Esophagus squamous epithelium (tissue), 5 donors: ENCODE measurements at regions not wholly inside any gene's neighbourhood (a gene's known extent, or its start where the extent isn't known, plus 50 kb on each side); places are given as distances from the start of the nearest gene placed in this dataset.
"Not testable (repeated sequence)": the region's sequence is repeated elsewhere in the genome, so short reads cannot be mapped to it uniquely, and the experiment has no call there.

Source experiments
- DNase-seq: peaks from one replicate; lab custom pipeline; 2025; lab: John Stamatoyannopoulos, UW
- H3K27ac ChIP-seq, 4 donors: fragments of 200-600 bp; sonication (generic); one replicate each; pipeline ENCODE4 v1.5.1; 2016 to 2019; ENCODE audit warnings: mild to moderate bottlenecking in 1 of 4
- H3K27me3 ChIP-seq, 4 donors: fragments of 200-600 bp; sonication (generic); 1 replicate in 3 of 4; 2 replicates in 1 of 4; pipeline versions ENCODE4 v1.5.1 to v1.6.0; 2017 to 2021; ENCODE audit warnings: antibody characterized with exemption in 1 of 4
- H3K36me3 ChIP-seq, 3 donors: fragments of 200-600 bp; sonication (generic); one replicate each; pipeline ENCODE4 v1.5.1; 2016 to 2019
- H3K4me1 ChIP-seq, 3 donors: fragments of 200-600 bp; sonication (generic); one replicate each; pipeline ENCODE4 v1.5.1; 2017 to 2019
- H3K4me3 ChIP-seq, 4 donors: fragments of 200-600 bp; sonication (generic); 1 replicate in 3 of 4; 2 replicates in 1 of 4; pipeline ENCODE4 v1.5.1; 2016 to 2019; ENCODE audit warnings: mild to moderate bottlenecking in 2 of 4, moderate library complexity in 1 of 4
- H3K9me3 ChIP-seq, 3 donors: fragments of 200-600 bp; sonication (generic); one replicate each; pipeline ENCODE4 v1.5.1; 2016 to 2019
- WGBS, 2 donors: methylation state at CpG; one replicate each; pipeline ENCODE4 v1.1.5; 2018; 5-methylcytosine and 5-hydroxymethylcytosine counted together
- intact Hi-C: fragments of 100-400 bp; cut with DNase I; formaldehyde crosslinking; loops from one replicate; pipeline ENCODE4 v1.15.0; 2022
- donor health status: DM: yes; HTN: yes; CAD: no.

GRCh38 chr21:10395963-10396362 lies 125.4 kb upstream of the TPTE start:
- intact Hi-C loops, H3K36me3 ChIP-seq, H3K4me1 ChIP-seq, DNase-seq, H3K4me3 ChIP-seq, H3K27ac ChIP-seq, H3K27me3 ChIP-seq: not testable (repeated sequence)
- WGBS, 2 donors = 37 to 55% methylated on average over 1 of the region's 1 CpG
- peaks cover 0 to 33% (median 13%) of the 10 kb centered on the region in 3 donors for H3K9me3 ChIP-seq

- H3K4me1 ChIP-seq, H3K4me3 ChIP-seq, H3K36me3 ChIP-seq, DNase-seq, intact Hi-C loops, H3K27ac ChIP-seq, H3K27me3 ChIP-seq: not testable (repeated sequence)
- H3K9me3 ChIP-seq = peaks cover 0 to 40% (median 27%) of the 10 kb centered on the region in 3 donors
- WGBS, 2 donors = 60 to 64% methylated on average over 9 to 12 of the region's 13 CpGs
Observed at GRCh38 chr21:10397495-10397915, 123.9 kb upstream of the TPTE start.

- H3K4me3 ChIP-seq, H3K27ac ChIP-seq, H3K36me3 ChIP-seq, H3K4me1 ChIP-seq, intact Hi-C loops, H3K27me3 ChIP-seq, DNase-seq: not testable (repeated sequence)
- peaks cover 0 to 53% (median 36%) of the 10 kb centered on the region in 3 donors for H3K9me3 ChIP-seq
- 64 to 78% methylated on average over 2 to 3 of the region's 10 CpGs for WGBS, 2 donors
Observed at GRCh38 chr21:10398692-10399489, 122.5 kb upstream of the TPTE start.

- intact Hi-C loops = not testable (repeated sequence)
Observed at GRCh38 chr21:10400622-10401361, 120.6 kb upstream of the TPTE start.

GRCh38 chr21:10402461-10402860 lies 118.9 kb upstream of the TPTE start:
- intact Hi-C loops = not testable (repeated sequence)

More at GRCh38 chr21:10400622-10401361, 120.6 kb upstream of the TPTE start:
- not testable (repeated sequence) for H3K36me3 ChIP-seq, DNase-seq, H3K27ac ChIP-seq, H3K4me1 ChIP-seq, H3K27me3 ChIP-seq, H3K4me3 ChIP-seq
- peaks cover 0 to 72% (median 48%) of the 10 kb centered on the region in 3 donors for H3K9me3 ChIP-seq
- WGBS, 2 donors = 73 to 78% methylated on average over 17 of the region's 18 CpGs

GRCh38 chr21:10405331-10405730 lies 116.1 kb upstream of the TPTE start:
- H3K27me3 ChIP-seq, H3K4me1 ChIP-seq, H3K36me3 ChIP-seq, H3K27ac ChIP-seq, intact Hi-C loops, DNase-seq, H3K4me3 ChIP-seq: not testable (repeated sequence)
- 75 to 79% methylated on average over 36 of the region's 36 CpGs for WGBS, 2 donors
- peaks cover 0 to 68% (median 37%) of the 10 kb centered on the region in 3 donors for H3K9me3 ChIP-seq

More at GRCh38 chr21:10402461-10402860, 118.9 kb upstream of the TPTE start:
- H3K36me3 ChIP-seq, H3K4me3 ChIP-seq, H3K4me1 ChIP-seq, DNase-seq, H3K27me3 ChIP-seq, H3K27ac ChIP-seq: not testable (repeated sequence)
- WGBS, 2 donors = 72 to 85% methylated on average over 5 of the region's 5 CpGs
- peaks cover 0 to 71% (median 44%) of the 10 kb centered on the region in 3 donors for H3K9me3 ChIP-seq

GRCh38 chr21:10409786-10410185 lies 111.6 kb upstream of the TPTE start:
- DNase-seq, H3K4me3 ChIP-seq, H3K4me1 ChIP-seq, H3K36me3 ChIP-seq, H3K27ac ChIP-seq, intact Hi-C loops, H3K27me3 ChIP-seq: not testable (repeated sequence)
- 33 to 42% methylated on average over 3 of the region's 4 CpGs for WGBS, 2 donors
- H3K9me3 ChIP-seq = peaks cover 0 to 53% (median 10%) of the 10 kb centered on the region in 3 donors

- H3K27ac ChIP-seq, H3K27me3 ChIP-seq, H3K4me1 ChIP-seq, DNase-seq, intact Hi-C loops, H3K4me3 ChIP-seq, H3K36me3 ChIP-seq: not testable (repeated sequence)
- 52 to 61% methylated on average over 5 of the region's 5 CpGs for WGBS, 2 donors
- H3K9me3 ChIP-seq = peaks cover 0 to 53% (median 12%) of the 10 kb centered on the region in 3 donors
Observed at GRCh38 chr21:10410354-10410929, 110.9 kb upstream of the TPTE start.

- H3K4me1 ChIP-seq = not testable (repeated sequence)
- H3K9me3 ChIP-seq = peaks cover 0 to 62% (median 18%) of the 10 kb centered on the region in 3 donors
Observed at GRCh38 chr21:10411776-10412526, 109.4 kb upstream of the TPTE start.

GRCh38 chr21:10412928-10413246 lies 108.5 kb upstream of the TPTE start:
- H3K27me3 ChIP-seq, H3K27ac ChIP-seq, DNase-seq, H3K4me3 ChIP-seq, intact Hi-C loops, H3K36me3 ChIP-seq, H3K4me1 ChIP-seq: not testable (repeated sequence)
- 81 to 86% methylated on average over 7 to 8 of the region's 8 CpGs for WGBS, 2 donors
- peaks cover 0 to 64% (median 18%) of the 10 kb centered on the region in 3 donors for H3K9me3 ChIP-seq

More at GRCh38 chr21:10411776-10412526, 109.4 kb upstream of the TPTE start:
- 71 to 74% methylated on average over 17 of the region's 17 CpGs for WGBS, 2 donors
- H3K27ac ChIP-seq, DNase-seq, H3K27me3 ChIP-seq, H3K4me3 ChIP-seq, H3K36me3 ChIP-seq, intact Hi-C loops: not testable (repeated sequence)

- H3K27me3 ChIP-seq, DNase-seq, H3K4me3 ChIP-seq, H3K36me3 ChIP-seq, H3K4me1 ChIP-seq, intact Hi-C loops, H3K27ac ChIP-seq: not testable (repeated sequence)
- H3K9me3 ChIP-seq = peaks cover 0 to 66% (median 23%) of the 10 kb centered on the region in 3 donors
- 84 to 86% methylated on average over 29 to 31 of the region's 31 CpGs for WGBS, 2 donors
Observed at GRCh38 chr21:10413247-10414120, 107.9 kb upstream of the TPTE start.
